GM04503 (cell line): ENCODE measurements at regions not wholly inside any gene's neighbourhood (a gene's known extent, or its start where the extent isn't known, plus 50 kb on each side); places are given as distances from the start of the nearest gene placed in this dataset.

Experiments
- DNase-seq: peaks from one replicate; pipeline ENCODE4 v3.0.0-alpha.2; 2012; ENCODE audit warnings: low read depth

DNA sequence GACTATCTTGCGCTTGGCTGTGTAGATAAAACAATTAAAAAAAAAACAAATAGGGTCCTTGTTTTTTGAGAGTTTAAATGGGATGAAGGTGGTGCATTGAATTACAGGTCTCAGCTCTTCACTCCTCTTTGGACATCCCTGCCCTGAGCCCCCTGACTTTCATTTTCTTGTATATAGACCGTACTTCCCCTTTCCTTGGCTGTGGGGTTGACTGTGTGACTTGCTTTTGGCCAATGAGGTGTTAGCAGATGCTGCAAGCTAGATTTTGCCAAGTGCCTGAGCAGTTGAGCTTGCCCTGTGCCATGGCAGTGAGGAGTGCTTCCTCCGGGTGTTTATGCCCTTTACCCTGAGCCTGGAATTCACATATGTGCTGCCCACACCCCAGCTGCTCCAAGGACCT, 386.1 kb upstream of the ZFP64 start:
- no peak for DNase-seq

DNA sequence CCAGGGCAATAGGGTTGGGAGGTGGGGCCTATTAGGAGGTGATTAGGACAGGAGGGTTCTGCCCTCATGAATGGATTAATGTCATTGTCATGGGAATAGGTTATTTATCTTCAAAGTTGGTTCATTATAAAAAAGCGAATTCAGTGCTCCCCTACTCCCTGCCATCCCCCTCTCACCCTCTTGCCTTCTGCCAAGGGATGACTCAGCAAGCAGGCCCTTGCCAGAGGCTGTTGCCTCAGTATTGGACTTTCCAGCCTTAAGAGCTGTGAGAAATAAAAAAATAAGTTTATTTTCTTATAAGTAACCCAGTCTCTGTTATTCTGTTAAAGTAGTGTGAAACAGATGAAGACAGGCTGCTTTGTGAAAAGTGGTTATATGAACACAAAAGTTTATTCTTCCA, 381.1 kb upstream of the ZFP64 start:
- no peak for DNase-seq

DNA sequence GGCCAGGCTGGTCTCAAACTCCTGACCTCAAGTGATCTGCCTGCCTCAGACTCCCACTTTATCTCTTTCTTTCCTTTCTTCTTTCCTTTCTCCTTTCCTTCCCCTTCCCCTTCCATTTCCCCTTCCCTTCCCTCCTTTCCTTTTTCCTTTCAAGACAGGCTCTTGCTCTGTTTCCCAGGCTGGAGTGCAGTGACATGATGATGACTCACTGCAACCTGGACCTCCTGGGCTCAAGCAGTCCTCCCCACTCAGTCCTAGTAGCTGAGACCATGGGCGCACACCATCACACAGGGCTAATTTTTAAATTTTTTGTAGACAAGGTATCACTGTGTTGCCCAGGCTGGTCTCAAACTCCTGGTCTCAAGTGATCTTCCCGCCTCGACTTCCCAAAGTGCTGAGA, 377.6 kb upstream of the ZFP64 start:
- DNase-seq, result no peak

DNA sequence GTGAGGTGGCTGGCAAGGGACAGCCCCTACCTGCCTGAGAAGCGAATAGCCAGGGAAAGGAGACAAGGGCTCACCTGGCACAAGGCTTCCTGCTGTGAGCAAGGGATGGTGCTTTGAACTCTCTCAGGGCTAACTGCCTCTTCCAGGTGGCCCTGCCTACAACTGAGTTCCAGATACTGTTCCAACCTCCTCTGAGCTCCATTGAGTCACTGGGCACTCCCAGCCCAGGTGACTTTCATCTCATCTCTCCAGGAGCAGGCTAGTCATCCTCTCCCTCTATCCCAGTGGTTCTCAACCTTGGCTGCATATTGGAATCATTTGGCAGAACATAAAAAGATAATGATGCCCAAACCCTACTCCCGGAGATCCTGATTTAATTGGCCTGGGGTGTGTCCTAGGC, 374.0 kb upstream of the ZFP64 start:
- DNase-seq, result no peak

DNA sequence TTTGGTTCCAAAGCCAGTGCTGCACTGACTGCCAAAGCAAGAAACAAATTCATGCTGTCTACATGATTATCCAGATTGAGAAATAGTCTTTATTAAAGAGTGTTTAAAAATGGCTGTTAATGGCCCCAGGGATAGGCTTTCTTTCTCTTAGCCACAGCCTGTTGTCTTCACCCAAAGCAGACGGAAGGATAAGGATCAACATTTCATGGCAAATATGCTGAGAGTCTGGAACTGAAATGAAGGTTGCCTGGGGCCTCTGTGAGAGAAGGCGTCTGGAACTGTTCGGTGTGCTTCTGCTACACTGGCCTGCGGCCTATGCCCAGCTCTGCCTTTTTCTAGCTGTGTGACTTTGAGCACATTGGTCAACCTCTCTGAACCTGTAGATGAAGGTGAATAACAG, 373.0 kb upstream of the ZFP64 start:
- no peak for DNase-seq

DNA sequence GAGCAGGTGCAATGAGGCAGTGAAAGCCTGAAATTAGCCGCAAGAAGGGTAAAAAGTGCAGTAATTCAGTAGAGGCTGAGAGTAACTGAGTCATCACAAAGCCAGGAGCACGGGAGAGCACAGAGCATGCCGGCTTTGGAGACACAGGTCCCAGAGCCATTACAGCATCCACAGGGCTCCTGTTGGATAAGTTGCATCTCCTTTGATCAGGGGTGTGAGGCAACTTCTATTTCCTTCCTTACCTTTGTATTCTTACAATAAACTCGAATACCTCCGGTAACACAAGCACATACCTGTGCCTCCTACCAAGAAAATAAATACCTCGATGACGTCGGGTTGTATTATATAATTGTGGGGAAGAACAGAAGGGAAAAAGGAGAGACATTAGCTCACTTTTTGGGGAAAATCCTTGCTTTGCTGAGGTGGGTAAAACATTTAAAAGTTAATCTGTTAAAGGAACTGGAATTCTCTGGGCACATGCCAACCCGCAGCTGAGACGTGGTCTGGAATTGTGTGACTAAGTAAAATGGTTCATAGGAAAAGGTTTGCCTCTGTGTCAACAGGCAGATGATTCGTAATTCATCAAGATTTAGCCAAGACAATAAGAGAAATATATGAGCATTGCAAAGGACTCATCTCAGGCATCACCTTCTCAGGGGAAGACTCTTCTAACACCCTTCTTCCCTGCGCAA, 360.7 kb upstream of the ZFP64 start:
- DNase-seq, result peak; percentile 26

DNA sequence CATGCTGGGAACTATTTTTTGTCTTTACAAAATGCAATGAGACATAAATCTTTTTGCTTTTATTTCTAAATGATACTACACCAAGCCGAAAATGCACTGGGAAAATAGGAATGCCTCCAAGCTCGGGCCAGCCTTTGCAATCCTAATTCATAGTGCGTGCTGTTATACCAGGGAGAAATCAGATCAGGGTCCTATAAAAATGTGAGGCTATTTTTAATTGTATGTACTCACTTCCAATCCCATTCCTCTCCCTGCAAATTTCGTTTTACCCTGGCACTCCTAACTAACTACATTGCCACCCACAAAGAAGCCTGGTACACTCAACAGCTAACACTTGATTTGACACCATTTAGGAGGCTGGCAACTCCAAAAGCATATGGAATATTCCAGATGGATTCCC, 350.6 kb upstream of the ZFP64 start:
- no peak for DNase-seq

DNA sequence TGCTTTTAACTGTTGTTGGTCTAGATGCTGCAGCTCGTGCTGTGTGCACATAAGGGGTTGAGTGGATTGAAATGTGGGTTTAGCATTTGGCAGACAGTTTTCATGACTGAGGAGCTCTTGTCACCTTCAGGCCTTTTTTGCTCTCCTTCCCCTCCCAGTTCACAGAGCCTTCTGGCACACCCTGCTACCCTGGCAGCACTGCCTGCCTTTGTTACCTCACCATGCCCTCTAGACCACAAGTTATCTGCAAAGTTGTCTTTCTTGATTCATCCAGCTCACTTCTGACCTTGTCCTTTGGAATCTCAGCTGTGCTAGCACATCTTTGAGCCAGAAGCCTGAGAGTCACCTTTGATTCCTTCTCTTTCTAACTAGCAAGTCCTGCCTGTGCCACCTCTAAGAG, 348.9 kb upstream of the ZFP64 start:
- no peak for DNase-seq

DNA sequence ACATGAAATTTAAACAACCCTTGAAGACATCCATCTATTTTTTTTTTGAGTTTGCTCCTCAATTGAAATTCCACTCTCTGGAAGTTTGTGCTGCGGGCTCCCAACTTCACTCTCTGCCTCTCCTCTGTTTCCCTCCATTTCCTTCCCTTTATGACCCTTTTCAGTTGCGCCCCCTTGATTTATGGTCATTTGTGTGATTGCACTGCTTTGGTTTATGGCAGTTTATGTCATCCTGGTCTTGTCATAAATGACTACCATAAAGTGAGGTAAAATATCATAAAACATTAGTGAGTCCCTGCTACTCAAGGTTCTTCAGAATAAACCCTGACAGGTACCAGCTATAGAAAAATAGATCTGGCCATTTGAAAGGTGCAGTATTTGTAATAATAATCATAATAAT, 348.3 kb upstream of the ZFP64 start:
- no peak for DNase-seq

DNA sequence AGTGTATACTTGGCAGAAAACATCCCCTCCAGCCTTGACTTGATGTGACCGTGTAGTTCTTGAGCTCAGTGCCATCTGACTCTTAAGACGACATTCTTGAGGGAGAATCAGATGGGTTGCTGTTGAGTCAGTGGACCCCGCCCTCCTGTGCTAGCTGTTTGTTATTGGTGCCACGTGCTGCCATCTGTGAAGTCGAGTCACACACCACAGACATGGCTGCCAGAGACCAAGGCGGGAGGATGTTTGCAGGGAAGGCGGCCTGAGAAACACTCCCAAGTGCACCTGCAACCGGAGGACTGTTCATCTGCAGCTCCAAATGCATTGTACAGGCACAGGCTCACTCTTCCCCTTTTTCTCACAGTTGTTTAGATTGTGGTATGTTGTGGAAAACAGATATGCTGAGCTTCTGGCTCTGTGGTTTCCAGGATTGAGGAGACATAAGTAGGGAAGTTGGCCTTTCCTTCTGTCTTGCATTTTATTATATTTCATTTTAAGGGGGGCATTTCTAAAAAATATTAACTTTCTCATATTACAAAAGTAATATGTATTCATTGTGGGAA, 345.3 kb upstream of the ZFP64 start:
- DNase-seq, result no peak

DNA sequence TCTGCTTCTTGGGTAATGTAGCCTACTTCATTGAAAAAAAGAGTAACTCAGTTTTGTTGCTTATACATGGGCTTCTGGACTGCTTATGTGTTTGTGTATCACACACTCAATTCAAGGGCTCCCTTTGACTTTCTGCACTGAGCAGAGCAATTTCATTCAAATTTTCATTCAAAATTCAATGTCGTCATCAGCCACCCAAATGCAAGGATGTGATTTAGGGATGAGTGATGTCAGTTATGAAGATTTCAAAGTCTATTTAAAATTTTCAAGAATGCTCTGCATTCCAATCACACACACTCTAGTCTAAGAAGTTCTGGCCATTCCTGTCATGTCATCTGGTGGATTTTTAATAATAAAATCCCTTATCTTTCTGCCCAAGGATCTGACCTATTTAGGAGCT, 344.5 kb upstream of the ZFP64 start:
- no peak for DNase-seq

DNA sequence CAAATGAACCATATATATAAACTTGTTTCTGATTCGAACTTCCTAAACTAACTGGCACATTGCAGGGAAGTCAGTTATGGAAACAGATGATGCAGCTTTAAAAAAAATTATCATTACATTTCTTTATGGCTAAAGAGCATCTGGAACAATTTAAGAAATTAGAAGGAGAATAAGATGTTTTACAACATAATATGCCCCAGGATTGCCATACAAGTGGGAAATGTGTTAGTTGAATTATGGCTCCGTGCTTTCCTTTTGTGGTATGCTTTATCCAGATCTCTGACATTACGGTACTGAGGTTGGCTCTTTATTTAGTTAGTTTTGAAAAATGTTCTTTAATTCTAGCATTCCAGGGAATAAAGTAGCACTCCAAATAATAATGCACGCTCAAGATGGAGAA, 343.0 kb upstream of the ZFP64 start:
- no peak for DNase-seq

DNA sequence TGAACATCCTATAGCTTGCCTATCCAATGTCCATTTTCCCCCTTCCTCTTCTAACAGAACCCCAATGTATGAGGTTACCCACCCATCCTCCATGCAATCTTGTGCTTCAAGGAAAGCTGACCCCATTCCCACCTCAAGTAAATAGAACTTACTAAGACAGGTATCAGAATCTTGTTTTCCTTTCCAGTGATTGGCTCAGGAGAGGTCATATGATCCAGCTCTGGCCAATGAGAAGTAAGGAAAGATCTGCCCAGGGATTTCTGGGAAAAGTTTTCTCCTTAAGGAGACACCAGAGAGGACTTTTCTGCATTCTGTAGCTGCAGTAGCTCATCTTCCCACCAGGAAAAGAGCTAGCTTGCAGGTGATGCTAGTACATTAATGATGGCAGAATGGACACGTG, 341.8 kb upstream of the ZFP64 start:
- no peak for DNase-seq

DNA sequence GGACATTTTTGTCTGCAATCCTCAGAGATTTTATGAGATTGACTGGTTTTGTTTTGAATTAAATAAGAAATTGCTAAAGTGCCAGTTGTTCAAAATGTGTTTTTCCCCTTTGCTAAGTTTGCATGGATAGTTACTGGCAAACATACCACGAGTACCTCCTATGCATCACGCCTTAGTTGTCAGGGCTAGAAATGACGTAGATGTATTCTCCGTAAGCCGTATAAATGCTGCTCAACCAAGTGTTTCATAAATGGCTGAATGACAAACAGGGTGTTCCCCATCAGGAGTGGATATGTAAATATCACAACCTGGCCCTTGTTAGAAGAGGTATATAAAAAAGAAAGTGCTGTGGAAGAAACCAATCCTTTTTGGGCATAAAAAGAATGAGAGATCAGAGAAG, 341.1 kb upstream of the ZFP64 start:
- DNase-seq, result no peak

DNA sequence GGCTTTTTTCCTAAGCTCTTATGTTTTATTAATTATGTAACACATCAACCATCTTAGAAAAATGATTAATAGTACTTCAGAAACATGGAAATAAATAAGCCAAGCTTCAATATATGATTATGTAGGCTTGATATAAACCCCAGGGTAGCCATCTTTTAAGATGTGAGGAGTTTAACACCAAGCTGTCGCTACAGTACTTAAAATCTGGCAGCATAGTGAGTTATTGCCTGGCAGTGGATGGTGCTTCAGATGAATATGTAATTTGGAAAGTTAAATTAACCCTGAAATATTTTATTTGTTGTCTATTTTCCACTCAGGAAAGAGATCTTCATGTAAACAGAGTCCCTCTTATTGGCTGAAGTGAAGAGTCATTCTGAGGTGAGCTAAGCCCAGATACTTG, 339.0 kb upstream of the ZFP64 start:
- no peak for DNase-seq

DNA sequence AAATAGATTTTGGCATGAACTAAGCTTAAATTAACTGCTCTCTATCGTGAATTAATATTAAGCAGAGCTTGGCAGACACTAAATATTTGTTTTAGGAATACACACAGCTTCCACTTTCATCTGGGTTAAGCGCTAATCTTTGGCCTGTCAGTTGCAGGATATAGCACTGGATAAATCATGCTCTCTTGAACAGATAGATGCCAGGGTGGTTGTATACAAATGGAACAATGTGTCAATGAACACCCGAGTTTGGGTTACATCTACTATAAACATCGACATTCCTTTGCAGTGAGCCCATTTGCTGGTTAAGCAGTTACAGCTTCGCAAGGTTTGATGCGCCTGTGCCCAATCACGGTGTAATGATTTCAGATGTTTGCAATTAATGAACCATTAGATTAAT, 338.2 kb upstream of the ZFP64 start:
- DNase-seq, result no peak

DNA sequence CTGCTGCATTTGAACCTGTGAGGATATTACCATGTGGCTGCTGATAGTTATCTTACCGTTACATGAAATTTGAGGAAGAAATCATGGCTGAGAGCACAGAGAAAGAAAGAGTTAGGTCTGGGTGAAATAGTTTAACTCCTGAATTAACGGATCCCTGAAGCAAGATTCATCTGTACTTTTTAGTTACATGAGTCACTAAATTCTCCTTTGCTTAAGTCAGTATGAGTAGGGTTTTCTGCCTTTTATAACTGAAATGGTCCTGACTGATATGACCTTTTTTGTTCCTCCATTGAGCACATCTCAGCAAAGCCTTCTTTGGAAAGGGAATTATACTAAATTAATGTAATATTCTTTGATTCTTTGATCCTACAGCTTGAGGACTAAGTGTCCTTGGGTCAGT, 333.3 kb upstream of the ZFP64 start:
- DNase-seq, result no peak

DNA sequence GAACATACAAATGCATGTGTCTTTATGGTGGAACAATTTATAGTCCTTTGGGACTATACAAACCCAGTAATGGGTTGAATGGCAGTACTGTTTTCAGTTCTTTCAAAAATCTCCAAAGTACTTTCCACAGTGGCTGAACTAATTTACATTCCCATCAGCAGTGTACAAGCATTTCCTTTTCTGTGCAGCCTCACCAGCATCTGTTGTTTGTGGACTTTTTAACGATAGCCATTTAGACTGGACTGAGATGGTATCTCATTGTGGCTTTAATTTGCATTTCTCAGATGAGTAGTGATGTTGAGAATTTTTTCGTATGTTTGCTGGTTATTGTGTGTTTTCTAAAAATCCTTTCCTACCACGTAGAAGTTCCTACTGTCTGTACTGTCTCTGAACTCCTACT, 327.2 kb upstream of the ZFP64 start:
- no peak for DNase-seq

DNA sequence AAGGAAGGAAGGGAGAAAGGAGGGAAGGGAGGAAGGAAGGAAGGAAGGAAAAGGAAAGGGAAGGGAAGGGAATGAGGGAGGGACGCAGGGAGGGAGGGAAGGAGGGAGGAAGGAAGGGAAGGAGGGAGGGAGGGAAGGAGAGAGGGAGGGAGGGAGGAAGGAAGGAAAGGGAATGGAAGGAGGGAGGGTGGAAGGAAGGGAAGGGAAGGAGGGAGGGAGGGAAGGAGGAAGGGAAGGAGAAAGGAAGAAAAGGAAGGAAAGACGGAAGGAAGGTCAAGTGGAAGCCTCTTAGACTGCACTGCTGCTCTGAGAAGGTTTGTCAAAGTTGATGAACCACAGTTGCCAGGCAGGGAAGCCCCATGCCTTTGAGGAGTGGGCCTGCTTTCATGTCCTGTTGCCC, 324.3 kb upstream of the ZFP64 start:
- DNase-seq, result no peak

DNA sequence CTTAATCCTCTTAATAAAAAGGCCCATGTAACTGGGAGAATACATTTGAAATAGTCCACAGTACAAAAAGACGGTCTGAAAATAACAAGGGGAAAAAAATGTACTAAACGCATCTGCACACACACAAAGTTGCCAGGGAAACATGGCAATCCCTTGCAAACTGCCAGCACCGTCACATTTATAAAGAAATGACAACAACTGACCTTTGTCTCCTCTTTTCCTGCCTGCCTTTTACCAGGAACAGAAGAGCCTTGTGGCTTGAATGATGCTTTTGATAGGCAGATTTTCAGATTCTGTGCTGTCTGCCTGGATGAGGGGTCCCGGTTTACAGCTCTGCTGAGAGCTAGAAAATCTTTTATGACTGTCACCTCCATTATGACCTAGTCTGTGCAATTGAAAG, 308.6 kb upstream of the ZFP64 start:
- DNase-seq, result no peak

DNA sequence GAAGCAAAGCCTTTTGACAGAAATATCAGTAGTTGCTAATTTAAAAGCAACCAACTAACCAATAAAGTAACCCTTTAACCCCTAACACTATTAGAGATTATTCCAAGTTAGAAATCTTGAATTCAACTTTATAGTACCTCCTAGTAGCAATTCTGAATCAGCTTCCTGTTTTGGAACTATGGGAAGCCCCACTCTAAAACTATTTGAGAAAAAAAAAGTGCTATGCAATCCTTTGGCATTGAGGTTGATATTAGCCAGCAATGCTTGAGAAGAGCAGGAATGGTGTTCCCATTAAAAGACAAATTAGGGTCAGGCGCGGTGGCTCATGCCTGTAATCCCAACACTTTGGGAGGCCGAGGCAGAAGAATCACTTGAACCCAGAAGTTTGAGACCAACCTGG, 306.2 kb upstream of the ZFP64 start:
- no peak for DNase-seq

DNA sequence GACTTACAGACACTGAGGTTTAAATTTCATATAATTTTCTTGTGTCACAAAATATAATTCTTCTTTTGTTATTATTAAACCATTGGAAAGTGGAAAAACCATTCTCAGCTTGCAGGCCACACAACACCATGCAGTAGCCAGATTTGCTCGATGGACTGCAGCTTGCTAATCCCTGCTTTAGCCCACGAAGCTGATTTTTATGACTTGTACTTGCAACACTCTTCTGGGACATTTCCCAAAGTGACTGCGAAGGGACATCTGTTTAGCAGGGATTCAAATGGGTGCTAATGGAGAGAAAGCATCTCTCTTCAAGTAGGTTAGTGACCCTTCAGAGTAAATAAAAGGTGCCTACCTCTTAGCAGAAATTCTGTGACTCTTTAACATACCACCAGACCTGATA, 304.6 kb upstream of the ZFP64 start:
- DNase-seq, result no peak

DNA sequence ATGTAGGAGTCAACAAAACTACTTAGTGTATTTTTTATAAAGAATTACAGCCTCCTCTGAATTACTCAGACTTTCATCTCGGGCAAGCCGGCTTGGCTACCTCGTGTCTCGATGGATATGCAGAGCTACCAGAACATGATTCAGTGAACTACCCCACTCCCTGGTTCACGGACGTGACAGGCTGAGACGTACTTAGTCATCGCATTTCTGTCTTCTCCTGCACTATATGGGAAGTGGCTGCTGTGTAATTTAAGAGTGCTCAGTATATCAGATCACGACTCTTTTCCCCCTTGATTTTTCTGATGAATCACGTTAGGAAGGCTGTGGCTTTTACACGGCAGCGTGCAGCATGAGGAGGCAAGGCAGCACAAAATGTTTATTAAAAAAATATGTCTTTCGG, 302.7 kb upstream of the ZFP64 start:
- peak; percentile 84 for DNase-seq

DNA sequence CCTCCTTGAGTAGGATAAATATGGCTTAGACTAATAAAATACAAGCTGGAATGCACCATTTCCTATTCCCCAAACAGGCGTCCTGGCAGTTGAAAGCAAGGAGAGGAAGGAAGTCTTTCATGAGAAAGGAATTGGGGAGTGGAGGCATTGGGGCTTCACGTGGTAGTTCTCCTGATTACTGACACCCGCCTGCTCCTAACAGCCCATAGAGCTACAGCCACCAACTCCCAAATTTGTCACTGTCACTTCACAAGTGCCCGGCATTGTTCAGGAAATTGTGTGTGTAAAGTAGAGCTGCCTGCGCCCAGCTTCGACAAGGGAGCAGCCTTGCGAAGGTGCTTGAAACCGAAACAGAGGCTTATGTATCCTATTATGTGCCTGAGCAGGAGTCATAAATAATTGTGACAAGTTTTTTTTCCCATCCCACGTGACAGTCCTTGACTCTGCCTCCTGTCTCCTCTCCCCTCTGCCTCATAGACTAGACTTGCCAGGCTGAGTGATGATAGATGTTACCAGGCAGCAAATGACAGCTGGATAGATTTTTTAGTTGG, 301.7 kb upstream of the ZFP64 start:
- DNase-seq, result no peak
